Activated CD4-positive, alpha-beta T cell treated with anti-CD3 and anti-CD28 coated beads, Interleukin-2, amount 50 U/mL, for 24 hours (primary cell): ENCODE measurements at regions not wholly inside any gene's neighbourhood (a gene's known extent, or its start where the extent isn't known, plus 50 kb on each side); places are given as distances from the start of the nearest gene placed in this dataset.
"Not testable (repeated sequence)": the region's sequence is repeated elsewhere in the genome, so short reads cannot be mapped to it uniquely, and the experiment has no call there.

Experiments used
- DNase-seq, 2 donors: peaks; one replicate each; pipeline ENCODE4 v3.0.0-alpha.2; 2020; ENCODE audit warnings: low read depth in 1 of 2, low spot score in 1 of 2

DNA sequence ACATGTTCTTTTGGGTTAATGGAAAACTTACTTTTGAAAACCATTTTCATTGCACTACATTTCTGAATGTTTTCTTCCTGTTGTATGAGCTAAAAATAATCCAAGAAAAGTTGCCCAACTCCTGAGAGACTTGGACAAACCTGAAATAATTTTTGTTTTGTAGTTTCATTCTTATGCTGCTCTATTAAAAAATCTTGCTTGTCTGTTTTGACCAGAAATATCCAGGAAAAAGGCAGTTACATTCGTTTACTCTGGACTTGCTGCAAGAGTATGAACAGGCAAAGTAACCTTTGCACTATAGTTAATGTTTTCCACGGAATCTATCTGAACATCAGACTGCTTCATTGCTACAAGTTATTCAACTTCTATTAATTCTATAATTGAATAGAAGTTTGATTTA, 200.1 kb upstream of the DAB2 start:
- DNase-seq: no peak

- DNase-seq: no peak
Measured at GRCh38 chr5:39624268-39624886, 199.6 kb upstream of the DAB2 start.

DNA sequence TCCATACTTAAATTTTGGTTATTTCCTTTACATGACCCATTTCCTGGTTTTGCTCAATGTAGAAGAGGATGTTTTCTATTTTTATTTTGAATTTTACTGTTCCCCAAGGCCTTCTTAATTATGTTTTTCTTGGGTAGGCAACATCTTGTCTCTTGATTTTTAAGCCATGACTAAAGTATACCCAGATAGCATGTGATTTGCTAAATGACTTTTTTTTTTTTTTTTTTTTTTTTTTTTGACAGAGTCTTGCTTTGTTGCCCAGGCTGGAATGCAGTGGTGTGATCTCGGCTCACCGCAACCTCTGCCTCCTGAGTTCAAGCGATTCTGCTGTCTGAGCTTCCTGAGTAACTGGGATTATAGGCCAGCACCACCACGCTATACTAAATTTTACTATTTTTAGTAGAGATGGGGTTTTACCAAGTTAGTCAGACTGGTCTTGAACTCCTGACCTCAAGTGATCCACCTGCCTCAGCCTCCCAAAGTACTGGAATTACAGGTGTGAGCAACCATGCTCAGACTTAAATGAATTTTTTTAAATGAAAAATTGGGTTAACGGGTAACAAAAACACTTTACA, 198.6 kb upstream of the DAB2 start:
- DNase-seq: no peak

DNA sequence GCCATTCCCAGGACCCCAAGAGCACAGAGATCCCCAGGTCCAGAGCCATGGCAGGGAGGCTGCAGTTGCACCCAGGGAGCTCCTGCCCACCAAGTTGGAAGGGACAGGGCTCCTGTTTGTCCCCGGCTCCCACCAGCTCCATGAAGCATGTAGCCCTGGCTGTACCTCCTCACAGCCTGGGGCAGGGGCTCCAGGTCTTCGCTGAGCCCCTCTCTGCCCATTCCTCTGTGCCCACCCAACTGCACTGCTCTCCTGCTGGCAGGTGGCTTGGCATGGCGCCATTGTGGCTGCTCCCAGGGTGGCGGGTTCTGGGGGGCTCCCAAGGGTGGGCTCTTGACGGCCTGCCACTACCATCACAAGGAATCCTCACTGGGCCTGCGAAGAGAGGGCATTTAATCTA, 197.5 kb upstream of the DAB2 start:
- DNase-seq: no peak

- DNase-seq: no peak
Measured at GRCh38 chr5:39619168-39619818, 194.5 kb upstream of the DAB2 start.

DNA sequence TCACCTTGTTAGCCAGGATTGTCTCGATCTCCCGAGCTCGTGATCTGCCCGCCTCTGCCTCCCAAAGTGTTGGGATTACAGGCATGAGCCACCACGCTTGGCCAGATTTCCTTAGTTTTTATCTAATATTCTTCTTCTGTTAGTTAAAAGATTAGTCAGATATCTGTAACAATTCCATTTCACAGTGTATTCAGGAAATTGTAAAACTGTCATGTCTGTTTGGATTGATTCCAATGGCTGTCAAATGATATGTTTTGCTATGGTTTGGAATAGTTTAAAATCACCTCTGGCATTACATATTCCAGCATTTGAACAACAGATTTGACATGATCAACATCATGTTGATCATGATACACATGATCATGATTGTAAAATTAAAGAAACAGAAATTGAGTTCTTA, 193.6 kb upstream of the DAB2 start:
- no peak for DNase-seq

- DNase-seq: no peak
Measured at GRCh38 chr5:39616131-39616530, 191.4 kb upstream of the DAB2 start.

DNA sequence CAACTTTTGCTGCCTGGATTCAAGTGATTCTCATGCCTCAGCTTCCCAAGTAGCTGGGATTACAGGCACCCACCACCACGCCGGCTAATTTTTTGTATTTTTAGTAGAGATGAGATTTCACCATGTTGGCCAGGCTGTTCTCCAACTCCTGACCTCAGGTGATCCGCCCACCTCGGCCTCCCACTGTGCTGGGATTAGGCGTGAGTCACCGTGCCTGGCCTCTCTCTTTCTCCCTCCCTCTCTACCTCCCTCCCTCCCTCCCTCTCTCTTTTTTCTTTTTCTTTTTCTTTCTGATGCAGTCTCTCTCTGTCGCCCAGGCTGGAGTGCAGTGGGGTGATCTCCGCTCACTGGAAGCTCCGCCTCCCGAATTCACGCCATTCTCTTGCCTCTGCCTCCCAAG, 186.3 kb upstream of the DAB2 start:
- DNase-seq: not testable (repeated sequence)

- DNase-seq: no peak
Measured at GRCh38 chr5:39608024-39608423, 183.2 kb upstream of the DAB2 start.

GRCh38 chr5:39606591-39606990, 181.8 kb upstream of the DAB2 start:
- no peak for DNase-seq

- no peak for DNase-seq
Measured at GRCh38 chr5:39605588-39606575, 181.1 kb upstream of the DAB2 start.

DNA sequence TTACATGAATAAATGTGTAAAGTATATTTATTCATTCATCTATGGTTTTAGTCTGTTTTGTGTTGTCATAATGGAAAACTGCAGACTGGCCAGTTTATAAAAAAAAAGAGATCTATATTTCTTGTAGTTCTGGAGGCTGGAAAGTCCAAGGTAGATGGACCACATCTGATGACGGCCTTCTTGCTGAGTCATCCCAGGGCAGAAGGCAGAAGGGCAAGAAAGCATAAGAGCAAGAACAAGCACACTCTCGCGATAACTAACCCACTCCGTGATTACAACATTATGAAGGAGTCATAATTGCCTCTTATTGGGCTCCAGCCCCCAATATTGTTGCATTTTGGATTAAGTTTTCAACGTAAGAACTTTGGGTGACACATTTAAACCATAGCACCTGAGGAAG, 180.4 kb upstream of the DAB2 start:
- DNase-seq: no peak

GRCh38 chr5:39604491-39604890, 179.7 kb upstream of the DAB2 start:
- no peak for DNase-seq

DNA sequence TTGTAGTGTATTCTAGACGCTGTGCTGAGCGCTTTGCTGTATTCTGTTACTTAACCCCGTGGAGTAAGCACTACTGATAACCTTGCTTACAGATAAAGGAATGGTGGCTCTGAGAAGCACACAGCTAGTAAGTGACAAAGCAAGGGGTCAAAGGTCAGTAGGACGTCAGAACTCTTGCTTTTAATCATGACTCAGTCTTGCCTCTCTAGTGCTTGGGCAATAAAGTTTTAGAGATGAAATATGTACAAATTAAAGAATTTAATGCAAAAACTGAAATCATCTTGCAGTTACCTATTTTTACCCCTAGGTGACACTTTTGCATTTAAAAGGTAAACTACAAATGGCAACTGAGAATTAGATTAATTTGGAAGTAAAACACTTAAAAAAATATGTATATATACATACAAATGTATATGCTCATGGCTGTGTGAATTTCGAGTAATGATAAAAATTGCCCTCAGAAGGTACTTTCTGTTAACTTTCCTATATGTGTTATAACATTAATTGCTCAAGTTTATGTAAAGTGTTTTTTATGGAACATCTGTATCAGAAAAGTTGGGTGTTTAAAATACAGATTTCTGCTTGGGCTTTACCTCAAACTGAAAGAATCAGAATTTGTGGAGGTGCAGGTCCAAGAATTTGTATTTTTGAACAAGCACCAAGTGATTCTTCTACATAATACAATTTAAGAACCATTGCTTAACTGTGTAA, 175.1 kb upstream of the DAB2 start:
- DNase-seq: no peak

DNA sequence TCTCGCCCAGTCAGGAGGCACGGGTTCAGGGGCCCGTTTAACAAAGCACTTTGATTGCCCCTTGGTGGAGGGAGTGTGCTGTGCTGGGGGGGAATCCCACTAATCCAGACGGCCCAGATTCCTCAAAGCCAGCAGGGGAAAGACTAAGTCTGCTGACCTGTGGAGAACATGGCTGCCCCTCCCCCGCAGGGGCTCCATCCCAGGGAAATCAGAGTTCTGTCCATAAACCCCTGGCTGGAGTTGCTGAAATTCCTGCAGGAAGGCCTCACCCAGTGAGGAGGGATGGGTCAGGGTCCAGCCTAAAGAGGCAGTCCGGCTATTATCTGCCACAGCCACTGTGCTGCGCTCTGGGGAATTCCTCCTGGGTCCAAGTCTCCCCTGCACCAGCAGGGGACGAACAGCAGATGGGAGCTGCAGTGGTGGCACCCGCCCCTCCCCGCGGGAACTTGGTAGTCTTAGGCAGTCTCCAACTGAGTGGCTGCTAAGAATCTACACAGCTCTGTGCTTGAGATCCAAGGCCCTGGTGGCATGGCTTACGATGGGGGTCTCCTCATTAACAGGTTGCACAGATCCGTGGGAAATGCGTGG, 174.0 kb upstream of the DAB2 start:
- no peak for DNase-seq

DNA sequence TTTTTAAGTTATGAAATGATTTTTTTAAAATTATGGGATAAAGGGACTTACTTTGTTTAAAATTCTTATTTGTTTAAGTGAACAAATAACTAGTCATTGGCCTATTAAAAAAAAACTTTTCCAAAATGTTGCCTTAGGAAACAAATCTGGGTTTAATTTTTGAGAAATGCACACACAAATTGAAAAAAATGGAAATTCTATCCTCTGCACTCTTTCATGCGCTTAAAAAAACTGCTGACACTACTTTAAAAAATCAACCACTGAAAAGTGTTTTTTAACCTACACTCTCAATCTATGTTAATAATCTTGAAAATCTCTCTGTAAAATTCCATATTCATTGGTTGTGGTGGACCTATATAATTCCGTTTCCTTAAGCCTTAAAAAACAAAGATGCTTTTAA, 163.4 kb upstream of the DAB2 start:
- no peak for DNase-seq

DNA sequence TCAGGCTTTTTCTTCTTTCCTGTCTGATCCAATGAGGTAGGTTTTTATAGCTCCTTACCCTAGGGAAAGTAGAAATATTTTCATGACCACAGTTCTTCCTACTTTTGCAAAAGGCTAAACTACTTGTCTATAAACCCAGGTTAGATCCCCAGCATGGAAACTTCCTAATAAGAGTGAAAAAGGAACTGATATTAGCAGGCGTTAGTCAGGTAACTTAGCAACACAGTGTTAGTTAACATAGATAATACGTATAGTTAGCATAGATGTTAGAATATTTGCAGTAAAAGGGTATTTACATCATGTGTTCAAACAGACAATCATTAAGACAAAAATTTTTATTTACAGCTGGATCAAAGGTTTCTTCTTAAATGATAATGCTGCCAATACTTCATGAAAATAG, 162.9 kb upstream of the DAB2 start:
- no peak for DNase-seq

- no peak for DNase-seq
Measured at GRCh38 chr5:39586185-39586584, 161.4 kb upstream of the DAB2 start.

- DNase-seq: no peak
Measured at GRCh38 chr5:39584927-39585326, 160.1 kb upstream of the DAB2 start.

- DNase-seq: no peak
Measured at GRCh38 chr5:39580702-39581453, 156.1 kb upstream of the DAB2 start.
